ENCODE measurements at regions not wholly inside any gene's neighbourhood (a gene's known extent, or its start where the extent isn't known, plus 50 kb on each side); places are given as distances from the start of the nearest gene placed in this dataset.

DNA sequence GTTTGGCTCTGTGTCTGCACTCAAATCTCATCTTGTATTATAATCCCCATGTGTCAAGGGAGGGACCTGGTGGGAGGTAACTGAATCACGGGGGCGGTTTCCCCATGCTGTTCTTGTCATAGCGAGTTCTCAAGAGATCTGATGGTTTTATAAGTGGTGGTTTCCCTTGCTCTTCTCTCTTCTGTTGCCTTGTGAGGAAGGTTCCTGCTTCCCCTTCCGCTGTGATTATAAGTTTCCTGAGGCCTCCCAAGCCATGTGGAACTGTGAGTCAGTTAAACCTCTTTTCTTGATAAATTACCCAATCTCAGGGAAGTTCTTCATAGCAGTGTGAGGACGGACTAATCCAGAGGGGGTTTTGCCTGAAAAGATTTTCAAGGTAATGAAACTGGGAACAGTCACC is 245.4 kb downstream of the GALR1 start:
- Mint-ChIP-seq H3K4me1 (ENCODE audit: low read depth) (peaks cover 18% of the 10 kb centered on the region), H3K27ac (no peak overlapping the region), H3K4me3 (ENCODE audit: low read depth) (no peak overlapping the region), H3K9me3 (ENCODE audit: low read depth) (peaks cover 4% of the 10 kb centered on the region), H3K36me3 (ENCODE audit: insufficient read depth) (peaks cover 4% of the 10 kb centered on the region), H3K27me3 (peaks cover 2% of the 10 kb centered on the region)
- TF ChIP-seq, protein P1, sequence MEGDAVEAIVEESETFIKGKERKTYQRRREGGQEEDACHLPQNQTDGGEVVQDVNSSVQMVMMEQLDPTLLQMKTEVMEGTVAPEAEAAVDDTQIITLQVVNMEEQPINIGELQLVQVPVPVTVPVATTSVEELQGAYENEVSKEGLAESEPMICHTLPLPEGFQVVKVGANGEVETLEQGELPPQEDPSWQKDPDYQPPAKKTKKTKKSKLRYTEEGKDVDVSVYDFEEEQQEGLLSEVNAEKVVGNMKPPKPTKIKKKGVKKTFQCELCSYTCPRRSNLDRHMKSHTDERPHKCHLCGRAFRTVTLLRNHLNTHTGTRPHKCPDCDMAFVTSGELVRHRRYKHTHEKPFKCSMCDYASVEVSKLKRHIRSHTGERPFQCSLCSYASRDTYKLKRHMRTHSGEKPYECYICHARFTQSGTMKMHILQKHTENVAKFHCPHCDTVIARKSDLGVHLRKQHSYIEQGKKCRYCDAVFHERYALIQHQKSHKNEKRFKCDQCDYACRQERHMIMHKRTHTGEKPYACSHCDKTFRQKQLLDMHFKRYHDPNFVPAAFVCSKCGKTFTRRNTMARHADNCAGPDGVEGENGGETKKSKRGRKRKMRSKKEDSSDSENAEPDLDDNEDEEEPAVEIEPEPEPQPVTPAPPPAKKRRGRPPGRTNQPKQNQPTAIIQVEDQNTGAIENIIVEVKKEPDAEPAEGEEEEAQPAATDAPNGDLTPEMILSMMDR (IDR thresholded peaks at IDR 0.05; ENCODE audit: unreplicated experiment), result no peak
- no peak for DNase-seq (ENCODE audit: low spot score, unreplicated experiment)

DNA sequence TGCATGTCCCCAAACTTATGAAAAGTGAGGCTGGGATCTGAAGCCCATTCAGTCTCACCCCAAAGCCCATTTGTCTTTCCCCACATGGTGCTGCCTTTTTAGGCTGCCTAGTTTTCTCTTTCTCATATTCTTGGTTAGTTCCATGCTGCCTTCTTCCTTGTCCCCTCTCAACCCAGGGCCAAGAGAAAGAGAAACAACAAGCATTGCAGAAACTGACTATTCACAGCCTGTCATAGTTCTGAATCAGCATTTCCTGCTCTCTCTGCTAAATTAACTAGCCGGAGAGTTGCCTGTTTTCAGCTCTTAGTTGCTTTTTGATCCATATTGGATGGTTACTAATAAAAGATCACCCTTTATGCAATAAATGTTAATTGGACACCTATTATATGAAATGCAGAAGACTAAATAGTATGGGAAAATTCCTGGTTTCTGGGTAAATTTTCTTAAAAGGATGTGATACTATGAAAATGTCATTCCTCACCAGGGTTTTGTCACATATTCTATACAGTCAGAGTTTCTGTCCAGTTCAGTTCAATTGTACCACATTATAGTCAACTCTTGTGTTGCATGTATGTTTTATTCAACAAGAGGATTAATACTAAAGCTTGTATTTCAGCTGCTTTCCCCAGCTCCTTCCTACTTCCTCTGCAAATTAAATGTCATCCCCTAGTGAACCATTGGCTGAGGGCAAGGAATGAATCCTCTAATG is 246.5 kb downstream of the GALR1 start:
- H3K27me3 Mint-ChIP-seq, result peaks cover 2% of the 10 kb centered on the region
- H3K36me3 Mint-ChIP-seq (ENCODE audit: insufficient read depth), result peaks cover 4% of the 10 kb centered on the region
- no peak overlapping the region for H3K4me3 Mint-ChIP-seq (ENCODE audit: low read depth)
- H3K4me1 Mint-ChIP-seq (ENCODE audit: low read depth), result peaks cover 12% of the 10 kb centered on the region
- peaks cover 4% of the 10 kb centered on the region for H3K9me3 Mint-ChIP-seq (ENCODE audit: low read depth)
- H3K27ac Mint-ChIP-seq, result no peak overlapping the region
- TF ChIP-seq, protein P1 (IDR thresholded peaks at IDR 0.05; ENCODE audit: unreplicated experiment), result no peak
- no peak for DNase-seq (ENCODE audit: low spot score, unreplicated experiment)

DNA sequence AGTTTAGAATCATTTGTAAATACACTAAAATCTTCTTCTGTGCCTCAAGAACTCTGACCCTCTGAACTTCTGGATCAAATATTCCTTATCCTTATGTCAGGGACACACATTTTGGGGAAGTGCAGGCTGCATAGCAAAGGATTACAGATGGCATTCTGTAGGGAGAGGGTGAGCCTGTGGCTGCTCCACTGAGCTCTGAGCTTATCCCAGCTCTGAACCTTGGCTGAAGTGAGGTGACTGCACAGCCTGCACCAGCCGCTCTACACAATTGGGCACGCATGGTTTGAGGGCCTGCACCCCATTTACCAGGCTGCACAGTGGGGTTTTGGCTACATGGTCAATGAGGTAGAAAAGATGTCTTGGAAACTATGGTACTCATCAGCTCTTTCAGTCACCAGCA is 251.6 kb downstream of the GALR1 start:
- TF ChIP-seq, protein P1 (IDR thresholded peaks at IDR 0.05; ENCODE audit: unreplicated experiment), result no peak
- no peaks in the 10 kb centered on the region for H3K4me1 Mint-ChIP-seq (ENCODE audit: low read depth)
- H3K27me3 Mint-ChIP-seq, result no peaks in the 10 kb centered on the region
- no peak overlapping the region for H3K27ac Mint-ChIP-seq
- H3K9me3 Mint-ChIP-seq (ENCODE audit: low read depth), result peaks cover 4% of the 10 kb centered on the region
- H3K4me3 Mint-ChIP-seq (ENCODE audit: low read depth), result no peak overlapping the region
- DNase-seq (ENCODE audit: low spot score, unreplicated experiment), result no peak
- H3K36me3 Mint-ChIP-seq (ENCODE audit: insufficient read depth), result peaks cover 4% of the 10 kb centered on the region

DNA sequence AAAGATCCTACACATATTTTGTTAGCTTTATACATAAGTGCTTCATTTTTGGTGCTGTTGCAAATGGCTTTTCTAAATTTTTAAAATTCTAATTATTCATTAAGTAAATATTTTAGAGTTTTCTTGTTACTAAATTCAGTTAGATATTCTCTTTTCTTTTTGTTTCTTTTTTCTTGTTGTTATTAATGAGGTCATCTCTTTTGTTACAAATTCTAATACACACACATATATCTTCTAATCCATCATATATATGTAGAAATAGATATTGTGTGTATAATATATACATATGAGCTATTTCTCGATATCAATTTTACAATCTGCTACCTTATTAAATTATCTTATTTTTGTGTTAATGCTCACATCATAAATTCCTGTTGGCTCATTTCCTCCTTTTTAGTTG is 255.9 kb downstream of the GALR1 start:
- TF ChIP-seq, protein P1 (IDR thresholded peaks at IDR 0.05; ENCODE audit: unreplicated experiment), result no peak
- Mint-ChIP-seq H3K36me3 (ENCODE audit: insufficient read depth) (peaks cover 2% of the 10 kb centered on the region), H3K9me3 (ENCODE audit: low read depth) (peaks cover 6% of the 10 kb centered on the region), H3K27me3 (no peaks in the 10 kb centered on the region), H3K27ac (no peak overlapping the region), H3K4me1 (ENCODE audit: low read depth) (no peaks in the 10 kb centered on the region), H3K4me3 (ENCODE audit: low read depth) (no peak overlapping the region)
- no peak for DNase-seq (ENCODE audit: low spot score, unreplicated experiment)

DNA sequence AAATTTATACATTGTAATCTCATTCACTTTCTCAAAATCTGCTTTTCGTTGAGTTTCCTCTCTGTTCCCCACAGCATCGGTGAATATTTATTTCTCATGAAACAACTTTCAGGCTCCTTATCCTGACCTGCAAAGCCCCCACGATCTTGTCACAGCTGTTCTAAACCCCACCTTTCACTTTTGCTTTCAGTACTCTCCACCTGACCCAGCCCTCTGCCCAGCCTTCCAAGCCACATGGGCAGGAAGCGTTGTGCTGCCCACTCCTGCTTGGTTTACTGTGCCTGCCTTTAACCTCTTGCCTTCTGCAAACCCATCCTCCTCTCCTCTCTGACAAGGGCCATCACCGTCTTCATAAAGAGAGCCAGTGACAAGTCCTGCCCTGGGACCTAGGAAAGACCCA is 262.5 kb downstream of the GALR1 start:
- peaks cover 14% of the 10 kb centered on the region for H3K9me3 Mint-ChIP-seq (ENCODE audit: low read depth)
- DNase-seq (ENCODE audit: low spot score, unreplicated experiment), result no peak
- H3K4me1 Mint-ChIP-seq (ENCODE audit: low read depth), result no peaks in the 10 kb centered on the region
- no peak overlapping the region for H3K4me3 Mint-ChIP-seq (ENCODE audit: low read depth)
- H3K27ac Mint-ChIP-seq, result no peak overlapping the region
- peaks cover 10% of the 10 kb centered on the region for H3K36me3 Mint-ChIP-seq (ENCODE audit: insufficient read depth)
- TF ChIP-seq, protein P1 (IDR thresholded peaks at IDR 0.05; ENCODE audit: unreplicated experiment), result no peak
- H3K27me3 Mint-ChIP-seq, result no peaks in the 10 kb centered on the region
